ENCODE measurements at regions not wholly inside any gene's neighbourhood (a gene's known extent, or its start where the extent isn't known, plus 50 kb on each side); places are given as distances from the start of the nearest gene placed in this dataset.

DNA sequence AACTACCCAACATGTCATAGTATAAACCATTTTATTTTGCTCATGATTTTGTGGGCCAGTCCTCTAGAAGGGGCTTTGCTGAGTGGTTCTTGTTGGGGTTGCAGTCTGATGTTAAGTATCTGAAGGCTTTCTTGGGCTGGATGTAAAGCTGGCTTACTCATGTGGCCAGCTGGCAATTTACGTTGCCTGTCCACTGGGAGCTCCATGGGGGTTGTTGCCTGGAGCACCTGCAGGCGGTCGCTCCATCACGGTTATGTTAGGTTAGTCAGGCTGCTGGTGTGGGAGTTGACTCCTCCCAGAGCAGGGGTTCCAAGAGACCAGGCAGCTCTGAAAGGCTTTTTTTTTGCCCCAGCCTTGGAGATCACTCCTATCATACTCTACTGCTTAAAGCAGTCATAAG is 98.1 kb downstream of the NR1D2 start (continued):
- TF ChIP-seq, protein P1, sequence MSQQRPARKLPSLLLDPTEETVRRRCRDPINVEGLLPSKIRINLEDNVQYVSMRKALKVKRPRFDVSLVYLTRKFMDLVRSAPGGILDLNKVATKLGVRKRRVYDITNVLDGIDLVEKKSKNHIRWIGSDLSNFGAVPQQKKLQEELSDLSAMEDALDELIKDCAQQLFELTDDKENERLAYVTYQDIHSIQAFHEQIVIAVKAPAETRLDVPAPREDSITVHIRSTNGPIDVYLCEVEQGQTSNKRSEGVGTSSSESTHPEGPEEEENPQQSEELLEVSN (IDR thresholded peaks at IDR 0.05): no peak
- TF ChIP-seq KDM1A (IDR thresholded peaks at IDR 0.05; ENCODE audit: borderline replicate concordance, low read length) (no peak), TAF1 (IDR thresholded peaks at IDR 0.05; ENCODE audit: low read depth, low read length) (no peak), FOSL1 (IDR thresholded peaks at IDR 0.05; ENCODE audit: insufficient read depth, low read depth, low read length) (no peak), TAF7 (optimal IDR thresholded peaks at IDR 0.05; ENCODE audit: borderline replicate concordance, low read depth, low read length) (no peak), GTF2F1 (IDR thresholded peaks at IDR 0.05; ENCODE audit: borderline replicate concordance, low read depth, low read length) (no peak), NANOG (IDR thresholded peaks at IDR 0.05; ENCODE audit: insufficient read depth, low read depth, low read length, poor library complexity, severe bottlenecking) (no peak)

All from H1 (cell line).